Activated CD4-positive, alpha-beta T cell treated with anti-CD3 and anti-CD28 coated beads, Interleukin-2, amount 10 ng/mL, durations not matched to agents 7 days and 5 days (primary cell): ENCODE measurements at regions not wholly inside any gene's neighbourhood (a gene's known extent, or its start where the extent isn't known, plus 50 kb on each side); places are given as distances from the start of the nearest gene placed in this dataset.

Experiments
- CTCF ChIA-PET: fragments of 350-600 bp; sonication (Branson Sonifier 250); formaldehyde crosslinking; loops from one replicate; lab custom pipeline; 2021; ENCODE audit warnings: antibody characterized with exemption; lab: Charles Lee
- POLR2A ChIA-PET: fragments of 350-600 bp; sonication (Branson Sonifier 250); formaldehyde crosslinking; loops from one replicate; lab custom pipeline; 2021; ENCODE audit warnings: antibody characterized with exemption; lab: Charles Lee
- DNase-seq: peaks from one replicate; pipeline ENCODE4 v3.0.0-alpha.2; 2020
- H3K27ac Mint-ChIP-seq: one replicate; pipeline ENCODE4 v1.8.0; 2021; ENCODE audit warnings: mild to moderate bottlenecking, moderate library complexity, mixed read lengths
- H3K27me3 Mint-ChIP-seq: one replicate; pipeline ENCODE4 v1.8.0; 2021; ENCODE audit warnings: mixed read lengths
- H3K36me3 Mint-ChIP-seq: one replicate; pipeline ENCODE4 v1.8.0; 2021; ENCODE audit warnings: low read depth, mixed read lengths
- H3K4me1 Mint-ChIP-seq: one replicate; pipeline ENCODE4 v1.8.0; 2021; ENCODE audit warnings: mixed read lengths
- H3K4me3 Mint-ChIP-seq: one replicate; pipeline ENCODE4 v1.8.0; 2021; ENCODE audit warnings: mild to moderate bottlenecking, moderate library complexity, mixed read lengths
- H3K9me3 Mint-ChIP-seq: one replicate; pipeline ENCODE4 v1.8.0; 2021; ENCODE audit warnings: mixed read lengths

DNA sequence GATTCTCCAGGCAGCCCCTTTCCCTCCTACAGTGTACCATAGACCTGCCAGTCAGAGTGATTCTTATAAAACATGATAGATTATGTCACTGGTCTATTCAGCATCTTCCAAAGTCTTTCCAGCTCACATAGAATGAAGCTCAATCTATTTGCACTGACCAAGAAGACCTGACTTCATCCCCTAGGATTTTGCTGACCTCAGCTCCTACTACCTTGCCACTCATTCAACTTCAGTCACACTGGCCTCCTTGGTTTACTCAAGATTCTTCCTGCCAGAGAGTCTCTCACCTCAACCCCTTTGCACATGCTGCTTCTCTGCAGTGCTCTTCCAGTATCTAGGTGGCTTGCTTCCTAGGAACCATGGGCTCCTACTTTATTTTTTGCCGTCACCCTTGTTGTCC, 392.9 kb downstream of the PID1 start:
- H3K27ac Mint-ChIP-seq, result no peak overlapping the region
- CTCF ChIA-PET, result no interaction called here
- POLR2A ChIA-PET, result no interaction called here
- H3K36me3 Mint-ChIP-seq, result no peaks in the 10 kb centered on the region
- no peak for DNase-seq
- H3K4me3 Mint-ChIP-seq, result no peak overlapping the region
- H3K4me1 Mint-ChIP-seq, result no peaks in the 10 kb centered on the region
- peaks cover 3% of the 10 kb centered on the region for H3K9me3 Mint-ChIP-seq
- H3K27me3 Mint-ChIP-seq, result no peaks in the 10 kb centered on the region

DNA sequence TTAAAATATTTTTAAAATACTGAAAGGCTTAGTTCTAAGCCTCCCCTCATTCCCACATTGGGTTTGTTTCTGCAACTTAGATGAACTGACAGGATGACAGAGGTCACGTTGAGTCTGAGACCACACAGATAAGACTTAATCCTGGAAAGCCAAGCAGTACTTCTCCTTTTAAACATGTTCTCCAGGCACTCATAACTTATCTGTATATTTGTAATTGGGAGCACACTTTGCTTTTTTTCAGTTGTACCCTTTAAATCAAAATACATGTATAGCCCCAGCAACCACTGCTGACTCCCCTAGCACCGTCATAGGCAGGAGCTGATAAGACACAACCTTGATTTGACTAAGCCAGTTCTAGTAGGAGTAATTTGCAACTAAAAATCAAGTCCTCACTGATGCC, 394.8 kb downstream of the PID1 start:
- POLR2A ChIA-PET, result no interaction called here
- H3K4me1 Mint-ChIP-seq, result no peaks in the 10 kb centered on the region
- H3K36me3 Mint-ChIP-seq, result no peaks in the 10 kb centered on the region

DNA sequence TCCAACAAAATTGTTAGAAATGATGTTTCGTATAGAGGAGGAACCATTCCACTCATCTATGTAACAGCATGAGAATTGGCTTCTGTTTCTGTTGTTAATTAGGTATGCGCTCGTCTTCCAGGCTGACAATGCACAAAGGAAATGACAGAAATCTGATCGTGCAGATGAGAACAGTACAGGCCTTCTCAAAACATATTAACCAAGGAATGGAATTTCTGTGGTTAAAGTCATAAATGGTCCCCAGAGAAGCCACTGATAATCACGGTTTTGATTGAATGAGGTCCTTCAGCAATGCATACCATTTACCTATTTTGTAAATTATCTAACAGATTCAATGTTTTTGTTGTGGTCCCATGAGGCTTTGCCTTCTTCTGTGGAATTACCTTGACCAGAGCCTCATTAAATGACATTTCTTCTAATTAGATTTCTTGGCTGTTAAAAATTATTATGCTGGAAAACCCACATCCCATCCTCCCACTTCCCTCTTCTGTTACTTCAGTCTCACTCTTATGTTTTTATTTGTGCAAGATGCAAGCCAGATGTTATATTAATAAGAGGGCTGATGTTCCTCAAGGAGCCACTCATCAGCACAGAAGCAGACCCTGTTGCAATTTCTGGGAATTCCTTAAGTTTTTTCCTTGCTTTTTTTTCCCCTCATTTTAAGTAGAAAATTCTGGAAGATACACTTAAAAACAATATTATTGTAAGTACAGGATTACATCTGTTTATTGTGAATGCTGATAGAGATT, 395.8 kb downstream of the PID1 start:
- ChIA-PET POLR2A (no interaction called here), CTCF (no interaction called here)
- Mint-ChIP-seq H3K27ac (no peak overlapping the region), H3K27me3 (no peaks in the 10 kb centered on the region), H3K9me3 (peaks cover 3% of the 10 kb centered on the region), H3K4me3 (no peak overlapping the region), H3K36me3 (no peaks in the 10 kb centered on the region), H3K4me1 (no peaks in the 10 kb centered on the region)
- DNase-seq, result no peak

More for the DNA sequence above, 394.8 kb downstream of the PID1 start:
- no peak overlapping the region for H3K27ac Mint-ChIP-seq
- H3K27me3 Mint-ChIP-seq, result no peaks in the 10 kb centered on the region
- H3K9me3 Mint-ChIP-seq, result peaks cover 3% of the 10 kb centered on the region
- CTCF ChIA-PET, result no interaction called here
- no peak for DNase-seq
- H3K4me3 Mint-ChIP-seq, result no peak overlapping the region

- no peak for DNase-seq
- Mint-ChIP-seq H3K9me3 (no peaks in the 10 kb centered on the region), H3K36me3 (no peaks in the 10 kb centered on the region), H3K4me1 (no peaks in the 10 kb centered on the region), H3K4me3 (no peak overlapping the region), H3K27ac (no peak overlapping the region), H3K27me3 (no peaks in the 10 kb centered on the region)
- ChIA-PET CTCF (no interaction called here), POLR2A (no interaction called here)
These were observed 400.1 kb downstream of the PID1 start for GRCh38 chr2:228871012-228871411.

GRCh38 chr2:228869636-228870264, 401.3 kb downstream of the PID1 start:
- Mint-ChIP-seq H3K4me1 (no peaks in the 10 kb centered on the region), H3K36me3 (no peaks in the 10 kb centered on the region), H3K4me3 (no peak overlapping the region), H3K27me3 (no peaks in the 10 kb centered on the region), H3K9me3 (peaks cover 4% of the 10 kb centered on the region), H3K27ac (no peak overlapping the region)
- POLR2A ChIA-PET, result no interaction called here
- DNase-seq, result no peak
- CTCF ChIA-PET, result no interaction called here

DNA sequence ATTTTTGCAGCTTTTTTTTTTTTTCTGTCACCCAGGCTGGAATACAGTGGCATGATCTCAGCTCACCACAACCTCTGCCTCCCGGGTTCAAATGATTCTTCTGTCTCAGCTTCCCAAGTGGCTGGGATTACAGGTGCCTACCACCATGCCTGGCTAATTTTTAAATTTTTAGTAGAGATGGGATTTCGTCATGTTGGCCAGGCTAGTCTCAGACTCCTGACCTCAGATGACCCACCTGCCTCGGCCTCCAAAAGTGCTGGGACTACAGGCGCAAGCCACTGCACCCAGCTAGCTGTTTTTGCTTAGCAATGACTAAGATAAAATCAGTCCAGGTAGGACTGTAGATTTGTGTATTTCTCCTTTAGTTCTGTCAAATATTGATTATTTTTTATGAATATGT, 403.7 kb downstream of the PID1 start:
- Mint-ChIP-seq H3K4me3 (no peak overlapping the region), H3K27ac (no peak overlapping the region), H3K36me3 (no peaks in the 10 kb centered on the region), H3K4me1 (no peaks in the 10 kb centered on the region), H3K9me3 (peaks cover 6% of the 10 kb centered on the region), H3K27me3 (no peaks in the 10 kb centered on the region)
- ChIA-PET CTCF (no interaction called here), POLR2A (no interaction called here)
- DNase-seq, result no peak

DNA sequence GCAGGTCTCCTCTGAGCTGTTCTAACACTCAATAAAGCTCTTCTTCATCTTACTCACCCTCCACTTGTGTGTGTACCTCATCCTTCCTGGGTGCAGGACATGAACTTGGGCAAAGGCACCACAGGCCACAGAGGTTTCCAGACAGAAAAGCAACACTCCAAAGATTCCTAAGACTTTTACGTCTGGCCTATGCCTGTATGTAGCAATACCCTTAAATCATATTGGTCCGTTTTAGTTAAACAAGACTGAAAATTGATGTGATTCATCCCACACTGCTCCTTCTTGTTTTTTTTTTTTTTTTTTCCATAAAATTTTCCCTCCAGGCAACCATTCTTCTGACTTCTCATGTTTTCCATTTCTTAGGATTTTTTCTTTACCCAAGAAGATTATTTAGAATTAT, 404.3 kb downstream of the PID1 start:
- Mint-ChIP-seq H3K36me3 (no peaks in the 10 kb centered on the region), H3K9me3 (peaks cover 6% of the 10 kb centered on the region)
- CTCF ChIA-PET, result no interaction called here

DNA sequence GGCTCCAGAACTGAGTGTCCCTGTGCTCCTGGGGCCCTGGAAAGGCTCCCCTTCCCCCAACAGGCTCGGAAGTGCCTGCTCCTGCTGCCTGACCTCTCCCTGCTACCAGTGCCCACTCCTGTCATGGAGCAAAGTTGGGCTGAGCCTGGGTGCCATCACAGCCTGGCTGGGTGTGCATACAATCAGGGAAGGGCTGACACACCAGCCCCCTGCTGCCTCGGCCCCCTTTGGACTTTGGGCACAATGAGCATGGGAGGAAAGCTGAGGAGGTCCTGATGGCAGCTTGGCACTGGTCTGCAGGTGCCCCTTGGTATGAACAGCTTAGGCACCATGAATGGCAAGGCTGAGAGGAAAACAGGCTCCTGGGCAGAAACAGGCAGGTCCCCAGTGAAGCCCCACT, 405.0 kb downstream of the PID1 start:
- Mint-ChIP-seq H3K9me3 (peaks cover 6% of the 10 kb centered on the region), H3K4me1 (no peaks in the 10 kb centered on the region), H3K36me3 (no peaks in the 10 kb centered on the region), H3K27ac (no peak overlapping the region), H3K4me3 (no peak overlapping the region), H3K27me3 (no peaks in the 10 kb centered on the region)
- ChIA-PET POLR2A (no interaction called here), CTCF (no interaction called here)
- DNase-seq, result no peak

More for the DNA sequence above, 404.3 kb downstream of the PID1 start:
- H3K27ac Mint-ChIP-seq, result no peak overlapping the region
- DNase-seq, result no peak
- no peaks in the 10 kb centered on the region for H3K4me1 Mint-ChIP-seq
- POLR2A ChIA-PET, result no interaction called here
- no peaks in the 10 kb centered on the region for H3K27me3 Mint-ChIP-seq
- no peak overlapping the region for H3K4me3 Mint-ChIP-seq

- CTCF ChIA-PET, result no interaction called here
- Mint-ChIP-seq H3K9me3 (peaks cover 6% of the 10 kb centered on the region), H3K36me3 (no peaks in the 10 kb centered on the region), H3K27me3 (no peaks in the 10 kb centered on the region), H3K4me1 (no peaks in the 10 kb centered on the region), H3K27ac (no peak overlapping the region), H3K4me3 (no peak overlapping the region)
- POLR2A ChIA-PET, result no interaction called here
- no peak for DNase-seq
These were observed 407.0 kb downstream of the PID1 start for GRCh38 chr2:228864131-228864530.

DNA sequence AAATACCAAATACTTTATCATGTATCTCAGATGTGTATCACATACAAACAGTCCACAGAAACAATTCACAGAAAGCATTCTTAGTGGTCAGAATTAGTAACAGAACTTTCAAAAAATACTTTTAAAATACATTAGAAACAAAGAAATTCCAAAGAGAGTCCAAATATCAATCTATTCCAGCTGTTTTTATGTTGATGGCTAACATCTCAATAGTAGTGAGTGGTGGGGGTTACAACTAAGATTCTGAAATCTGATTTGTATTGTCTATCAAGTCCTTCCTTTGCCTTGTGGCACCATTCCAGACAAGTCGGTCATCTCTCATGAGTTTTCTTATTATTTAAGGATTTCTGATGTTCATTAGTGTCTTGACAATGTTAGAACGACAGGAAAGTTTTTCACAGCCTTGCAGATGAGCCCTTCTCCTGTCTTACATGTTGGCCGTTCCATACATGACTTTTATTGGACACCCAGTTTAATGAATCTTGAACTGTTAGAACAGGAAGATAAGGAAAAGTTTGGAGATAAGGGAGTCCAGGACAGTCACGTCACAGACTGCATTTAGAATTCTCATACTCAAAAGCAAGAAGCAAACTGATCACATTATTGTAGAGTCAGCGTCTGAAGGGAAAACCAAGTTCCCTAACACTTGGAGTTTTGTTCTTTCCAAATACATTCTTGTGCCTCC, 410.3 kb downstream of the PID1 start:
- Mint-ChIP-seq H3K4me1 (no peaks in the 10 kb centered on the region), H3K4me3 (no peak overlapping the region)

GRCh38 chr2:228853151-228853550, 417.9 kb downstream of the PID1 start:
- Mint-ChIP-seq H3K27ac (no peak overlapping the region), H3K36me3 (no peaks in the 10 kb centered on the region), H3K27me3 (no peaks in the 10 kb centered on the region), H3K9me3 (peaks cover 5% of the 10 kb centered on the region), H3K4me3 (no peak overlapping the region), H3K4me1 (no peaks in the 10 kb centered on the region)
- ChIA-PET CTCF (interaction anchor here (1.0 kb wide), 1 partner anchor 13 kb away, joined by 3 read pairs; no protein-coding TSS in a partner anchor), POLR2A (no interaction called here)
- DNase-seq, result no peak

More for the DNA sequence above, 410.3 kb downstream of the PID1 start:
- DNase-seq, result no peak
- Mint-ChIP-seq H3K27ac (no peak overlapping the region), H3K36me3 (no peaks in the 10 kb centered on the region), H3K9me3 (peaks cover 6% of the 10 kb centered on the region), H3K27me3 (no peaks in the 10 kb centered on the region)
- CTCF ChIA-PET, result no interaction called here
- POLR2A ChIA-PET, result no interaction called here

DNA sequence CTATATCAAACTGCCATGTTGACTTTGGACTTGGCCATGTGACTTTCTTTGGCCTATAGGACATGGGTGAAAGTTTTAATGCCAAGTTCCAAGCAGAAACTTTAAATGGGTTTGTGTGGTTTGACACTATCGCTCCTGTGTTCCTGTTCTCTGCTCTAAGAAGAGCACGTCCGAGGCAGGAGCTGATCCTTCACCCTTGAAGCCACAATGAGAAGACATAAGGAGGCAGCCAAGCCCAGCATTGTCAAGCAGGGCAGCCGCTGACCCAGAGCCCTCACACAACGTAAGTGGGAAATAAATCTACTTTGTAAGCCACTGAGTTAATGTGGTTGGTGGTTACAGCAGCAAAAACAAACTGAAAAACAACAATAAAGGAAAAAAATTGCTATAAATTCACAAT, 422.4 kb downstream of the PID1 start:
- POLR2A ChIA-PET, result no interaction called here
- DNase-seq, result no peak
- no peaks in the 10 kb centered on the region for H3K36me3 Mint-ChIP-seq
- CTCF ChIA-PET, result no interaction called here
- H3K4me3 Mint-ChIP-seq, result no peak overlapping the region
- no peaks in the 10 kb centered on the region for H3K4me1 Mint-ChIP-seq
- no peak overlapping the region for H3K27ac Mint-ChIP-seq
- H3K9me3 Mint-ChIP-seq, result peaks cover 5% of the 10 kb centered on the region
- no peaks in the 10 kb centered on the region for H3K27me3 Mint-ChIP-seq

DNA sequence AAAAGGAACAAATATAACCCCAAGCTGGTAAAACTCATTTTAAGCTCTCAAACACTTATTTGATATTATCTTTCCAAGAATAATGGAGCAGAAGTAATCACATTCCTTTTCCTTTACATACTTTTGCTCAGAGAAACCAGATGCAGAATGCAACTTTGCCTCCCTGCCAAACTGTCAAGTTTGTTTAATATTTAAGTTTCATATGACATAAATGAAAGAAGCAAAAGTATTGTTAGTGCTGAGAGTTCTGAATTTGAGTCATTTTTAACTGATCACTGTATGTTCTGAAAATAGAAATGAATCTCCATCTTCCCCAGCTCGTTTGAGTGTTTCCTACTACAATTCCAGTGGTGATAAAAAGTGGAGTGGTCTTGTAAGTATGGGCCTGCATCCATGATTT, 423.4 kb downstream of the PID1 start:
- no peaks in the 10 kb centered on the region for H3K36me3 Mint-ChIP-seq
- H3K9me3 Mint-ChIP-seq, result peaks cover 5% of the 10 kb centered on the region
- H3K4me1 Mint-ChIP-seq, result no peaks in the 10 kb centered on the region
- no peaks in the 10 kb centered on the region for H3K27me3 Mint-ChIP-seq
- no peak overlapping the region for H3K4me3 Mint-ChIP-seq
- H3K27ac Mint-ChIP-seq, result no peak overlapping the region
- no peak for DNase-seq
- ChIA-PET POLR2A (no interaction called here), CTCF (no interaction called here)
